Inflammatory macrophage treated with lipopolysaccharide for 4 hours (primary cell): ENCODE measurements at regions not wholly inside any gene's neighbourhood (a gene's known extent, or its start where the extent isn't known, plus 50 kb on each side); places are given as distances from the start of the nearest gene placed in this dataset.

Experiments used
- DNase-seq: peaks from one replicate; pipeline ENCODE4 v3.0.0-alpha.2; 2020

DNA sequence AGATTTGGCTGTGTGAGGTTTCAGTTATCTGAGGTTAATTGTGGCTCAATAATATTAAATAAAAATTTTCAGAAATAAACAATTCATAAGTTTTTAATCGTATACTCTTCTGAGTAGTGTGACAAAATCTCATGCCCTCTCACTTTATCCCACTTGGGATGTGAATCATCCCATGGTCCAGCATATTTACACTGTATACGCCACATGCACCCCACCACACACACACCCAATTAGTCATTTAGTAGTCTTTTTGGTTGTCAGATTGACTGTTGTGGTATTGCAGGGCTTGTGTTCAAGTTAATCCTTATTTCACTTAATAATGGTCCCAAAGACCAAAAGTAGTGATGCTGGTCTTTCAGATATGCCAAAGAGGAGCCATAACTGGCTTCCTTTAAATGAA is 66.4 kb upstream of the PCDH9 start:
- no peak for DNase-seq

DNA sequence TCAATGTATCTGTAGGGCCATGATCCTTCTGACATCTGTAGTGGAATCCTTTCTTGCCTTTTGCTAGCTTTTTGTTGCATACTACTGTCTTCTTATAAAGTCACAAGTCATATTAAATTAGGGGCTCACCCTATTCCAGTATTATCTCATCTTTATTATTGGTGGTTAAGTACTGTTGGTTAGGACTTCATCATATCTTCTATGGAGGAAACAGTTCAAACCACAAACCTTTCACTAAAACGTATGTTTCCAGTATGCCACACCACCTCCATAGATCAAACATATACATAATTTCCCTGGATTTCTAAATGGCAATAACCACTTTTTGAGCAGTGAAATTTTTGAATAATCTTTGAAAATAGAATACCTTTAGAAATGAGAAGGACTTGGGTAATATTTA is 62.8 kb upstream of the PCDH9 start:
- DNase-seq, result no peak

DNA sequence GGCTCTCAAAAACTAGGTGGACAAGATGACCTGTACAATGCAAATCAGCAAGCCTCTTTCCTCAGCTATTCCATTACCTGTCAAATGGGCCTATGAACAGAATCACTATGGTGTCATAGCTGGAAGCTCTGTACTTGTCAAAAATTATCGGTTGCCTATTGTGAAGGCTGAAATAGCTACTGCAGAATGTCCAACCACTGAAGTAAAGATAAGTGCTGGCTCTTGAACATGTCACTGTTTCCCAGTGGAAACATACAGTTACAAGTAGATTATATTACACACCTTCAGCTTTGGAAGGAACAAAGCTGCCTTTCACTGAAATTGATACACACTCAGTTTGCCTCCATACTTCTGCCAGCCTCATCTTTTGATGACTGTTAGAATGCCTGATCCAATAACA is 55.5 kb upstream of the PCDH9 start:
- no peak for DNase-seq

DNA sequence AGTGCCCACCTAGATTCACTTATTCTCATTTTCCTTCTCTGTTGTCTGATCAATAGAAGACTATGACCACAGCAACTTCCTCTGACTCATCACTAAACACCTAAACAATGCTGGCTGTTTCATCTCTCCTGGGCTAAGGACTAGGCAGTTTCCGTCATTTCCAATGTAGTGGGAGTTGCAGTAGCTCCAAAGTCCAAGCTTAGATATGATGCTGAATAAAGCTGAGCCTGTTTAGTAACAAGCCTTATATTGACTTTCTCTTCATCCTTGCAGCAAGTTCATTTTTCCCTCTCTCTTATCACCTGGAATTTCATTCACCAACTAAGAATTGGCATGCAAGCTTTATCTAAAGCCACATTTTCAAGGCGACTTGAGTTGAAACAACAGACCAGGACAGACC is 53.5 kb upstream of the PCDH9 start:
- DNase-seq, result no peak

DNA sequence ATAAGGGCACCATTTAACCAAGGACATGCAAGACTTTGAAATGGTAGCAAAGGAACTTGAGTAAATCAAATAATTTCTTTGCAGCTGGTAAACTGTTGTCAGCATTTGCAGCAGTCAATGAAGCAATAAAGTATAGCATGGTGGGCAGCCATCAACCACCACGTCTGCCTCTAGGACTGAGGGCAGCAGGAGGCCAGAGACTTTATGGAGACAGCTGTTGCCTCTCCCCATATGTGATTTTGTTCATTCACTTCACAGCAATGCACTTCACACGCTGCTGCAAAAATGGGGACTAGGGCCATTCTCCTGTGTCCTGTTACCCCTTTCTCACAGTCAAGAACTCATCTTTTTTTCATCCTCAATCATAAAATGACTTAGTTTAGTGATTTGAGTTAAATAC is 51.3 kb upstream of the PCDH9 start:
- DNase-seq, result no peak
